ENCODE measurements at regions not wholly inside any gene's neighbourhood (a gene's known extent, or its start where the extent isn't known, plus 50 kb on each side); places are given as distances from the start of the nearest gene placed in this dataset.

- Histone ChIP-seq H3K27me3 (no peaks in the 10 kb centered on the region), H3K4me3 (ENCODE audit: low read depth in 1 of 2, low read length in 1 of 2) (no peak overlapping the region), H3K4me1 (ENCODE audit: control insufficient read depth in 1 of 2, insufficient read depth in 1 of 2, low read depth in 1 of 2, low read length in 1 of 2) (no peaks in the 10 kb centered on the region), H3K9me3 (no peaks in the 10 kb centered on the region), H3K27ac (no peak overlapping the region), H3K36me3 (no peaks in the 10 kb centered on the region)
- TF ChIP-seq CTCF (IDR thresholded peaks at IDR 0.05): no peak
These were observed 96.1 kb upstream of the ZEB2 start for GRCh38 chr2:144615866-144616565.

DNA sequence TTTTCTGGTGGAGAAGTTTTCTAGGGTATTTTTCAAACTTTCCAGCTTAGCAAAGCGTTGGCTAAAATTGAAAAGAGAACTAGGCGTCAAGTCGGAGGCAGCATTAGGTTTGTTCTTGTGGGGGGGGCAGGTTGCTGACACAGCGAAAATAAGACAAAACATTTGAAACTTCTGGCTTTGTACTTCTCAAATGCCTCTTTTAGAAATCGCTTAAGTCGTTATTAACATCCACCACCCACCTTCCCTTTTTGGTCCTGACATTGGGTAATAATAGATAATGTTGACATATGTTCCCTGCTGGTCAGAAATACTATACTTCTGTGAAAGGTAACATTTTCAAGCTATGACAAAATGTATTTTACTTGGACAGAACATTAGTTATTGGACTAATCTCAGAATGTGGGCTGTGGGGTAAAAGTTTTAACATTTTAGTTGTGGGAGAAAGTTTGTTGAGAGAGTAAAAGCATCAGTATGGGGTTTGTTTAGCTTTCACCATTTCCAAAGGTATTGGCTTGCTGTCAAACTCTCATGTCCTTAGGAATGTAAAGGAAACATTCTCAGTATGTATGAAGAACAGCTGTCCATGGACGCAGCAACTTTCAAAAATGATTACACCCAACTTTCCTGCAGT, 88.1 kb upstream of the ZEB2 start:
- Histone ChIP-seq H3K36me3 (no peaks in the 10 kb centered on the region), H3K27ac (peak overlapping the region; percentile 81), H3K4me1 (ENCODE audit: control insufficient read depth in 1 of 2, insufficient read depth in 1 of 2, low read depth in 1 of 2, low read length in 1 of 2) (peaks cover 26 to 27% of the 10 kb centered on the region in 2 experiments), H3K4me3 (ENCODE audit: low read depth in 1 of 2, low read length in 1 of 2) (peak overlapping the region; percentile 1 to 26), H3K9me3 (no peaks in the 10 kb centered on the region), H3K27me3 (no peaks in the 10 kb centered on the region)
- peak; percentile 18 for TF ChIP-seq CTCF (IDR thresholded peaks at IDR 0.05)

GRCh38 chr2:144607099-144607498, 87.2 kb upstream of the ZEB2 start:
- H3K4me3 ChIP-seq (ENCODE audit: low read depth in 1 of 2, low read length in 1 of 2): peak overlapping the region in 1 of 2 experiments; percentile 26
- peak overlapping the region; percentile 81 for H3K27ac ChIP-seq
- TF ChIP-seq CTCF (IDR thresholded peaks at IDR 0.05): no peak
- H3K9me3 ChIP-seq: no peaks in the 10 kb centered on the region
- peaks cover 26 to 27% of the 10 kb centered on the region in 2 experiments for H3K4me1 ChIP-seq (ENCODE audit: control insufficient read depth in 1 of 2, insufficient read depth in 1 of 2, low read depth in 1 of 2, low read length in 1 of 2)
- no peaks in the 10 kb centered on the region for H3K36me3 ChIP-seq
- H3K27me3 ChIP-seq: no peaks in the 10 kb centered on the region

GRCh38 chr2:144606466-144607095, 86.7 kb upstream of the ZEB2 start:
- TF ChIP-seq CTCF (IDR thresholded peaks at IDR 0.05): no peak
- H3K27ac ChIP-seq: peak overlapping the region; percentile 81
- H3K4me1 ChIP-seq (ENCODE audit: control insufficient read depth in 1 of 2, insufficient read depth in 1 of 2, low read depth in 1 of 2, low read length in 1 of 2): peaks cover 26 to 27% of the 10 kb centered on the region in 2 experiments
- no peaks in the 10 kb centered on the region for H3K9me3 ChIP-seq
- no peak overlapping the region for H3K4me3 ChIP-seq (ENCODE audit: low read depth in 1 of 2, low read length in 1 of 2)
- H3K27me3 ChIP-seq: no peaks in the 10 kb centered on the region
- no peaks in the 10 kb centered on the region for H3K36me3 ChIP-seq

DNA sequence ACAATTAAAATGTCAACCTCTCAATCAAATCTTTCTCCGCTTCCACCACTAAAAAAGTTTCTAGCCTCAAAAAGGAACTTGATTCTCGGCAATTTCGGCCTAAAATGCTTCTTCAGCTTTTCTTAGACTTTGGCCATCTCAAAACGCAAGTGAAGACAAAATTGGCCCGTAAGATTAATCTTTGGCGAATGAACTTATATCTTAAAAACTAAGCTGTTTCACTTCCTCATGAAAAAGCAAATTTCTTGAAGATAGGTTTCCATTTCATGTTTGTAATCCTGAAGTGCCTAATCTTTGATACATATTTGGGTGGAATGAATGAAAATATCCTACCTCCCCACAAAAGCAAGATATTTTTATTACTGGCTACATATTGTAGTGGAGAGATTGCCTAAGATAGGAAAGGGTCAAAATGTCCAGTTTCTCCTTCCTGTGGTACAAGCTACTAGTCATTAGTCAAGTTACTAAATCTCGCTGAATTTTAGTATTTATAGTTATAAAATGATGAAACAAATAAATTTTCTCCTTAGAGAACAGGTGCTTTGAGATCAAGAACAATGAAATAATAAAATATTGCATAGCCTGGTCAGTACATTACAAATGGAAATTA, 85.4 kb upstream of the ZEB2 start:
- H3K4me1 ChIP-seq (ENCODE audit: control insufficient read depth in 1 of 2, insufficient read depth in 1 of 2, low read depth in 1 of 2, low read length in 1 of 2): peaks cover 26 to 27% of the 10 kb centered on the region in 2 experiments
- H3K27ac ChIP-seq: no peak overlapping the region
- H3K9me3 ChIP-seq: no peaks in the 10 kb centered on the region
- no peak overlapping the region for H3K4me3 ChIP-seq (ENCODE audit: low read depth in 1 of 2, low read length in 1 of 2)
- H3K36me3 ChIP-seq: no peaks in the 10 kb centered on the region
- H3K27me3 ChIP-seq: no peaks in the 10 kb centered on the region
- no peak for TF ChIP-seq CTCF (IDR thresholded peaks at IDR 0.05)

All from neutrophil (primary cell).